ENCODE measurements at regions not wholly inside any gene's neighbourhood (a gene's known extent, or its start where the extent isn't known, plus 50 kb on each side); places are given as distances from the start of the nearest gene placed in this dataset.

GRCh38 chr4:187739771-187740170, 255.8 kb upstream of the ZFP42 start:
- H3K79me1 ChIP-seq (ENCODE audit: insufficient read depth, low read depth, low read length, poor library complexity, severe bottlenecking) = no peaks in the 10 kb centered on the region
- Mint-ChIP-seq H3K4me1 (0 out of 4 replicates have a peak, but pooled peaks cover 0 to 2% of the 10 kb centered on the region in 2 experiments), H3K27me3 (ENCODE audit: low read depth) (no peaks in the 10 kb centered on the region), H3K9me3 (peaks cover 24 to 30% of the 10 kb centered on the region in 2 experiments), H3K4me3 (no peak overlapping the region), H3K27ac (no peak overlapping the region), H3K36me3 (ENCODE audit: insufficient read depth in 1 of 3, low read depth in 3 of 3) (peaks cover 0 to 20% (median 4%) of the 10 kb centered on the region in 3 experiments; a peak in 6 of 7 replicates)
- no peak overlapping the region for H3K4ac ChIP-seq (ENCODE audit: low read depth, low read length)
- H4K5ac ChIP-seq (ENCODE audit: insufficient read length, low read depth, low read length) = no peak overlapping the region
- TF ChIP-seq CTCF (conservative IDR thresholded peaks at IDR 0.05) = no peak
- H3K9me3 ChIP-seq (ENCODE audit: control insufficient read depth, low read depth, low read length) = no peaks in the 10 kb centered on the region
- H2AK5ac ChIP-seq (ENCODE audit: insufficient read length, low read length) = no peak overlapping the region
- H2BK5ac ChIP-seq (ENCODE audit: insufficient read length, low read length) = no peak overlapping the region
- no peak overlapping the region for H3K9ac ChIP-seq (ENCODE audit: extremely low read depth, insufficient read length, low read length)
- H2BK120ac ChIP-seq (ENCODE audit: low read depth, low read length, poor library complexity, severe bottlenecking) = no peak overlapping the region
- H2AFZ ChIP-seq (ENCODE audit: low read length) = no peak overlapping the region
- no CpG with 5 or more reads among the region's 1 CpG for WGBS (ENCODE audit: extremely low coverage, insufficient read length, low lambda C conversion rate)
- no peaks in the 10 kb centered on the region for H3K23me2 ChIP-seq (ENCODE audit: insufficient read length, low read depth, low read length, poor library complexity, severe bottlenecking)
- no peak overlapping the region for H3K14ac ChIP-seq (ENCODE audit: insufficient read depth, low read length)
- H3K4me1 ChIP-seq (ENCODE audit: insufficient read depth, low read length) = no peaks in the 10 kb centered on the region
- H4K20me1 ChIP-seq (ENCODE audit: control insufficient read depth, insufficient read depth, insufficient read length) = no peaks in the 10 kb centered on the region
- no peak overlapping the region for H2BK20ac ChIP-seq (ENCODE audit: low read depth, low read length, poor library complexity, severe bottlenecking)
- DNase-seq = no peak
- H3K18ac ChIP-seq (ENCODE audit: insufficient read length, low read depth, low read length) = no peak overlapping the region
- H3K27ac ChIP-seq (ENCODE audit: insufficient read length, low read depth, low read length) = no peak overlapping the region
- H2BK15ac ChIP-seq (ENCODE audit: low read depth, low read length) = no peak overlapping the region
- H2BK12ac ChIP-seq (ENCODE audit: insufficient read length, low read depth, low read length) = no peak overlapping the region
- H3K27me3 ChIP-seq (ENCODE audit: insufficient read depth, low read length) = no peaks in the 10 kb centered on the region
- no peaks in the 10 kb centered on the region for H3K79me2 ChIP-seq (ENCODE audit: insufficient read depth, low read length)
- H3T11ph ChIP-seq (ENCODE audit: low read length) = no peak overlapping the region
- H3K56ac ChIP-seq (ENCODE audit: insufficient read length, low read depth, low read length) = no peak overlapping the region
- H4K91ac ChIP-seq (ENCODE audit: insufficient read length, low read depth, low read length) = no peak overlapping the region
- no peak overlapping the region for H4K8ac ChIP-seq (replicated peaks; ENCODE audit: insufficient read length, low read depth, low read length)
- no peak overlapping the region for H3K4me2 ChIP-seq (ENCODE audit: insufficient read depth, insufficient read length, low read length)
- no peak overlapping the region for H3K23ac ChIP-seq (ENCODE audit: insufficient read length, low read depth, low read length)
